SK-N-SH (cell line): ENCODE measurements at regions not wholly inside any gene's neighbourhood (a gene's known extent, or its start where the extent isn't known, plus 50 kb on each side); places are given as distances from the start of the nearest gene placed in this dataset.

Experiments used
- CTCF ChIA-PET: fragments of 300-600, 350-600 bp; formaldehyde crosslinking; extraction: SDS; loops from one replicate; lab custom pipeline; 2021; lab: Yijun Ruan, JAX
- POLR2A ChIA-PET: fragments of 350-600 bp; sonication (Branson Sonifier 250); formaldehyde crosslinking; extraction: SDS; loops from one replicate; lab custom pipeline; 2020; ENCODE audit warnings: antibody characterized with exemption, inconsistent platforms; lab: Yijun Ruan, JAX
- DNase-seq: peaks from one replicate; pipeline ENCODE4 v3.0.0; 2012
- H2AFZ ChIP-seq: fragments of 200-600 bp; sonication (generic); 2 replicates; pipeline ENCODE4 v1.8.1; 2016; ENCODE audit warnings: antibody characterized with exemption, mild to moderate bottlenecking, low read depth
- H3F3A ChIP-seq: fragments of 200-600 bp; sonication (generic); replicated peaks from 2 replicates; pipeline ENCODE3; 2016; ENCODE audit warnings: antibody characterized with exemption, mild to moderate bottlenecking; ENCODE audit not compliant: insufficient read depth
- H3K27ac ChIP-seq, 2 experiments: fragments of 200-500 bp in 1 of 2; fragments of 200-600 bp in 1 of 2; sonication (Bioruptor generic) in 1 of 2; sonication (generic), shearing (Covaris generic) in 1 of 2; 2 replicates each; pipeline versions ENCODE4 v1.5.1 to v1.6.1; 2014 to 2016; ENCODE audit warnings: low read depth in 2 of 2, inconsistent platforms in 1 of 2, low read length in 1 of 2, mild to moderate bottlenecking in 1 of 2, mixed read lengths in 1 of 2
- H3K27me3 ChIP-seq: fragments of 200-600 bp; sonication (generic), shearing (Covaris generic); 2 replicates; pipeline ENCODE4 v1.6.1; 2016; ENCODE audit warnings: mixed run types; ENCODE audit not compliant: insufficient read depth
- H3K36me3 ChIP-seq, 2 experiments: fragments of 200-500 bp in 1 of 2; fragments of 200-600 bp in 1 of 2; sonication (Bioruptor generic) in 1 of 2; sonication (generic) in 1 of 2; replicated peaks in 1 of 2; 2 replicates each; pipeline versions ENCODE3 to v1.5.1; 2014 to 2016; ENCODE audit warnings: low read length in 1 of 2, mild to moderate bottlenecking in 1 of 2; ENCODE audit not compliant: insufficient read depth in 2 of 2, control insufficient read depth in 1 of 2
- H3K4me1 ChIP-seq, 2 experiments: fragments of 200-500 bp in 1 of 2; fragments of 200-600 bp in 1 of 2; sonication (Bioruptor generic) in 1 of 2; sonication (generic), shearing (Covaris generic) in 1 of 2; 2 replicates each; pipeline versions ENCODE4 v1.5.1 to v1.6.1; 2014 to 2016; ENCODE audit warnings: low read depth in 1 of 2, low read length in 1 of 2, mixed run types in 1 of 2; ENCODE audit not compliant: insufficient read depth in 2 of 2, control insufficient read depth in 1 of 2
- H3K4me2 ChIP-seq: fragments of 200-600 bp; sonication (generic), shearing (Covaris generic); 2 replicates; pipeline ENCODE4 v1.6.1; 2017; ENCODE audit warnings: mixed run types
- H3K4me3 ChIP-seq, 2 experiments: fragments of 200-500 bp in 1 of 2; fragments of 200-600 bp in 1 of 2; sonication (Bioruptor generic) in 1 of 2; sonication (generic), shearing (Covaris generic) in 1 of 2; 2 replicates each; pipeline versions ENCODE4 v1.5.1 to v1.8.1; 2014 to 2016; ENCODE audit warnings: low read depth in 2 of 2, inconsistent platforms in 1 of 2, low read length in 1 of 2, mild to moderate bottlenecking in 1 of 2, mixed read lengths in 1 of 2, moderate library complexity in 1 of 2
- H3K79me2 ChIP-seq: fragments of 200-600 bp; sonication (generic); 2 replicates; pipeline ENCODE4 v1.8.1; 2017; ENCODE audit warnings: mild to moderate bottlenecking; ENCODE audit not compliant: insufficient read depth
- H3K9ac ChIP-seq: fragments of 200-600 bp; sonication (generic); 2 replicates; pipeline ENCODE4 v1.6.1; 2017; ENCODE audit warnings: mixed run types
- H3K9me2 ChIP-seq: fragments of 200-600 bp; sonication (generic); 2 replicates; pipeline ENCODE4 v1.6.1; 2017; ENCODE audit warnings: mixed run types
- H3K9me3 ChIP-seq: fragments of 200-600 bp; sonication (generic); 2 replicates; pipeline ENCODE4 v1.6.1; 2017; ENCODE audit warnings: mixed run types, mild to moderate bottlenecking, moderate library complexity
- H4K20me1 ChIP-seq: fragments of 200-600 bp; sonication (generic); 2 replicates; pipeline ENCODE4 v1.6.1; 2017; ENCODE audit warnings: mild to moderate bottlenecking, mixed run types; ENCODE audit not compliant: insufficient read depth
- CTCF ChIP-seq: fragments of 200-600 bp; sonication (generic); IDR thresholded peaks from 2 replicates; pipeline ENCODE4 v1.6.1; 2017; ENCODE audit warnings: antibody characterized with exemption, mild to moderate bottlenecking, moderate library complexity
- ELF1 ChIP-seq: IDR thresholded peaks from 2 replicates; pipeline ENCODE4 v1.4.0; 2012
- FOXJ3 ChIP-seq: sonication (generic); formaldehyde crosslinking; IDR thresholded peaks from 2 replicates; pipeline ENCODE4 v1.5.1; 2020; ENCODE audit warnings: mild to moderate bottlenecking, missing genetic modification reagents
- FOXM1 ChIP-seq: IDR thresholded peaks from 2 replicates; pipeline ENCODE4 v1.4.0; 2012; ENCODE audit warnings: low read depth, mild to moderate bottlenecking
- GABPA ChIP-seq: IDR thresholded peaks from 2 replicates; pipeline ENCODE4 v1.4.0; 2012; ENCODE audit warnings: low read depth, mild to moderate bottlenecking
- GATA2 ChIP-seq: sonication (generic); formaldehyde crosslinking; IDR thresholded peaks from 2 replicates; pipeline ENCODE4 v1.5.0; 2020; ENCODE audit warnings: mild to moderate bottlenecking, missing genetic modification reagents
- IRF3 ChIP-seq: fragments of 150-350 bp; IDR thresholded peaks from 2 replicates; pipeline ENCODE4 v1.6.1; 2016; ENCODE audit warnings: mild to moderate bottlenecking, low read depth, low read length
- JUND ChIP-seq: IDR thresholded peaks from 2 replicates; pipeline ENCODE4 v1.4.0; 2012
- NFIC ChIP-seq: IDR thresholded peaks from 2 replicates; pipeline ENCODE4 v1.4.0; 2012; ENCODE audit warnings: borderline replicate concordance
- NRF1 ChIP-seq: IDR thresholded peaks from 2 replicates; pipeline ENCODE4 v1.6.1; 2012; ENCODE audit warnings: low read depth, mild to moderate bottlenecking, low read length
- POLR2AphosphoS5 ChIP-seq: IDR thresholded peaks from 2 replicates; pipeline ENCODE4 v1.6.1; 2012; ENCODE audit warnings: low read depth, low read length
- RFX5 ChIP-seq: IDR thresholded peaks from 2 replicates; pipeline ENCODE4 v1.6.1; 2012; ENCODE audit warnings: mild to moderate bottlenecking, improper control_type of control experiment, low read length
- RXRA ChIP-seq: IDR thresholded peaks from 2 replicates; pipeline ENCODE4 v1.4.0; 2012; ENCODE audit warnings: low read depth, mild to moderate bottlenecking, borderline replicate concordance
- SIN3A ChIP-seq: IDR thresholded peaks from 2 replicates; pipeline ENCODE4 v1.6.1; 2012; ENCODE audit warnings: low read depth, mild to moderate bottlenecking, low read length, moderate library complexity, borderline replicate concordance
- SMC3 ChIP-seq: IDR thresholded peaks from 2 replicates; pipeline ENCODE4 v1.6.1; 2012; ENCODE audit warnings: low read depth, low read length, improper control_type of control experiment
- USF1 ChIP-seq: IDR thresholded peaks from 2 replicates; pipeline ENCODE4 v1.4.0; 2012; ENCODE audit warnings: low read depth, borderline replicate concordance
- YY1 ChIP-seq: IDR thresholded peaks from 2 replicates; pipeline ENCODE4 v1.4.0; 2012; ENCODE audit warnings: low read depth, mild to moderate bottlenecking
- ZBTB33 ChIP-seq: IDR thresholded peaks from 2 replicates; pipeline ENCODE4 v1.4.0; 2012; ENCODE audit warnings: low read depth, borderline replicate concordance
- whole genome bisulfite sequencing: methylation state at CpG from one replicate; pipeline ENCODE4 v1.1.6; 2017; ENCODE audit warnings: low lambda C conversion rate; 5-methylcytosine and 5-hydroxymethylcytosine counted together

- no peaks in the 10 kb centered on the region for H3K27me3 ChIP-seq
- no peak overlapping the region for H3K27ac ChIP-seq
- H3K9me2 ChIP-seq, result no peaks in the 10 kb centered on the region
- ChIA-PET CTCF (no interaction called here), POLR2A (no interaction called here)
- DNase-seq, result no peak
- no peaks in the 10 kb centered on the region for H3K79me2 ChIP-seq
- H3K4me1 ChIP-seq, result no peaks in the 10 kb centered on the region
- no peak overlapping the region for H3K4me2 ChIP-seq
- no peaks in the 10 kb centered on the region for H3F3A ChIP-seq
- H3K9me3 ChIP-seq, result no peaks in the 10 kb centered on the region
- TF ChIP-seq SIN3A (no peak), NFIC (no peak), GATA2 (CRISPR knock-in tag) (no peak), FOXM1 (no peak), IRF3 (no peak), ELF1 (no peak), RXRA (no peak), FOXJ3 (CRISPR knock-in tag) (no peak), YY1 (no peak)
- H3K9ac ChIP-seq, result no peak overlapping the region
- no peaks in the 10 kb centered on the region for H3K36me3 ChIP-seq
- no peak overlapping the region for H3K4me3 ChIP-seq
- WGBS, result 19% methylated on average over 2 of the region's 2 CpGs
- H4K20me1 ChIP-seq, result no peaks in the 10 kb centered on the region
- no peak overlapping the region for H2AFZ ChIP-seq
Measured at GRCh38 chr16:47916266-47916665, 239.5 kb downstream of the ABCC12 start.

GRCh38 chr16:47907109-47907508 is 248.7 kb downstream of the ABCC12 start:
- no peak for DNase-seq
- Histone ChIP-seq H3K79me2 (no peaks in the 10 kb centered on the region), H3K9me2 (no peaks in the 10 kb centered on the region), H3K4me3 (no peak overlapping the region), H3K27ac (no peak overlapping the region), H3K27me3 (no peaks in the 10 kb centered on the region), H3K9ac (no peak overlapping the region), H4K20me1 (no peaks in the 10 kb centered on the region), H3K4me1 (no peaks in the 10 kb centered on the region), H3K36me3 (no peaks in the 10 kb centered on the region), H2AFZ (no peak overlapping the region), H3F3A (no peaks in the 10 kb centered on the region), H3K9me3 (no peaks in the 10 kb centered on the region), H3K4me2 (no peak overlapping the region)
- ChIA-PET CTCF (interaction anchor here (0.9 kb wide), 1 partner anchor 11 kb away, joined by 3 read pairs; no protein-coding TSS in a partner anchor), POLR2A (no interaction called here)
- 68% methylated on average over 13 of the region's 13 CpGs for WGBS
- TF ChIP-seq FOXJ3 (CRISPR knock-in tag) (no peak), FOXM1 (no peak), POLR2AphosphoS5 (no peak), GABPA (no peak), SMC3 (no peak), RFX5 (no peak), ELF1 (no peak), RXRA (no peak), SIN3A (no peak), YY1 (no peak), JUND (no peak), USF1 (no peak), ZBTB33 (no peak), CTCF (no peak), NRF1 (no peak)
